GM19035 (cell line): ENCODE measurements at regions not wholly inside any gene's neighbourhood (a gene's known extent, or its start where the extent isn't known, plus 50 kb on each side); places are given as distances from the start of the nearest gene placed in this dataset.
"Not testable (repeated sequence)": the region's sequence is repeated elsewhere in the genome, so short reads cannot be mapped to it uniquely, and the experiment has no call there.

ENCODE experiments used
- ATAC-seq: cut with Tn5 transposase; IDR thresholded peaks from one replicate; pipeline ENCODE4 v1.9.1; 2021; ENCODE audit not compliant: unreplicated experiment

DNA sequence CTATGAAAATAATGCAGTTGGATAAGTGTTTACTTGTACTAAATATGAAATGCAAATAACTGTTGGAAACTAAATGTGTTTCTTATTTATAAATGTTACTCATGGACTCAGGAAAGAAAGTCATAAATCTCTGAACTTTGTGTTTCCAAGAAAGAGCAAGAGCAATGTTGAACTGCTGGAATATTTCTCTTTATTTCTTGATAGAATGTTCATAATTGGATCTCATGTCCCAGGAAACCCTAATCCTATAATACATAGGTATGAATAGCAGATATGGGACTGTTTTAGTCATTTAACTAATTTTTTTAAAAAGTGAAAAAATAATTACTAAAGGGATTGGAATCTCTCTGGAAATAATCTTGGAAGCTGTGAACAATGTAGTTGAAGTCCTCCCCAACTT is 245.0 kb upstream of the ACTBL2 start:
- no peak for ATAC-seq

GRCh38 chr5:57725658-57726504 is 243.3 kb upstream of the ACTBL2 start:
- no peak for ATAC-seq

GRCh38 chr5:57724836-57725235 is 242.2 kb upstream of the ACTBL2 start:
- ATAC-seq = no peak

DNA sequence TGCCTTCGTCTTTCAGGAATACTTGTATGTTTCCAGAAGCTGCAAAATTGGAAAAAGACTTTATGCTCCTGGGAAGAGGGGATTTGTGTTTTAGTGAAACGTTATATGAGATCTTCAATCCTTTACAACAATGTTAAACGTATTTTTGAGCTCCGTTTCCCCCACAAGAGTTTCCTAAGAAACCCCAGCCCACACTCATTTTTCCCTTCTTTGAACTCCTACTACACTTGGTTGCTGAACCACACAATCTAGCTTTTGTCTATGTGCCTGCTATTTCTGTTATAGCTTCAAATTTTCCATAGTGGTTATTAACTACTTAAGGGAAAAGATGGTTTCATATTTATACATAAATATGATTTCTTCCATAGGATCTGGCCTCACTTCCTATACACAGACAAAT is 238.6 kb upstream of the ACTBL2 start:
- no peak for ATAC-seq

- no peak for ATAC-seq
These were observed 238.0 kb upstream of the ACTBL2 start for GRCh38 chr5:57720656-57721055.

- no peak for ATAC-seq
These were observed 236.6 kb upstream of the ACTBL2 start for GRCh38 chr5:57719216-57719615.

GRCh38 chr5:57718155-57718554 is 235.5 kb upstream of the ACTBL2 start:
- no peak for ATAC-seq

DNA sequence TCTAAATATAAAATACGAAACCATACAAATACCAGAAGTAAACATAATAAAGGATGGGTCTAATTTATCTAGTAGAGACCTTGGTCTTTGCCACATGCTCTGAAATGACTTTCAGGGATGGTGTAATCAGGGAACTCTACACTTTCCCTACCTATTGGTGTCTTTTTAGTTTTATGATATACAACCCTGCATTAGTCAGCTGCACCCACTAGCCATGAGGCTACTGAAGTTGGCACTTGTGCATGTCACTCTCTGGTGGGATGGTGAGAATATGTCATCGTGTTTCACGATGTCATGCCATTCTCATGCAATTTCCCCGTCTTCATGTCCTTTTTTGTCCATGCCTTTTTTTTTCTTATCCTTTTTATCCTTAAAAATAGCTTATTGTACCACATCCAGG is 234.9 kb upstream of the ACTBL2 start:
- no peak for ATAC-seq

DNA sequence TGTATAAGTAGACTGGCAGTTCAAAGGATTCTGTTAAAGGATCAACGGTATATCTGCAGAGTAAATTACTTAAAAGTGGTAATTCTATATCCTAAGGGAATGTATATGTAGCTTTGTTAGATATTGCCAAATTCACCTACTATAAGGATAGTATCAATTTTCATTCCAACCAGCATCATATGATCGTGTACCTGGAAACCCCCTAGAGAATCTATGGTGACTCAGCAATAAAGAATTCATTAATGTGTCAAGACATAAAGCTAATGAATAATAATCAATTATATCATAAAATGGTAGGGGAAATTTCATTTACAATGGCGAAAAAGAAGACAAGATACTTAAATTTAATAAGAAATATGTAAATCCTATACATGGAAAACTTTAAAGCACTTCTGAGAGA is 234.1 kb upstream of the ACTBL2 start:
- no peak for ATAC-seq

DNA sequence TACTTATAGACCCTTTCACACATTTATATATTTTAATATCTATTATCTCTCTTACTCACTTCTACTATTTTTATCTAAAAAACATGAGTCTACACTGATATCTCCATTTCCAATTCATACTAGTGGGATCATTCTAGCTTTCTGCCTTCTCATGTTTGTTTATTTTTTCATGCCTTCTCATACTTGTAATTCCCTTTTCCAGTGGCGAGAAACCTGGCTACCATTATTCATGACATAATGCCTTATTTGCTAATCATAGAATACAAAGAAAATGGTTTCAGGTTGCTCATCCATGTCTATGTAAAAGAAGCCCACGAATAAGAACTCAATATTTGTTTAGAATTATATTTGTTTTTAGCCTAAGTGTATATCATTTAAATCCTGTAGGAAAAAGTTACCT is 232.7 kb upstream of the ACTBL2 start:
- ATAC-seq = no peak

DNA sequence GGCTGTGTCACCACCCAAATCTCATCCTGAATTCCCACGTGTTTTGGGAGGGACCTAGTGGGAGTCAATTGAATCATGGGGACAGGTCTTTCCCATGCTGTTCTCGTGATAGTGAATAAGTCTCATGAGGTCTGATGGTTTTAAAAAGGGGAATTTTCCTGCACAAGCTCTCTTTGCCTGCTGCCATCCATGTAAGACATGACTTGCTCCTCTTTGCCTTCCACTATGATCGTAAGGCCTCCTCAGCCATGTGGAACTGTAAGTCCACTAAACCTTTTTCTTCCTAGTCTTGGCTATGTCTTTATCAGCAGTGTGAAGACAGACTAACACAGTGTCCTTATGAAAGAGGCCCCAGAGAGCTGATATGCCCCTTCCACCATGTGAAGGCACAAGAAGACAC is 230.9 kb upstream of the ACTBL2 start:
- ATAC-seq = not testable (repeated sequence)

- ATAC-seq = no peak
These were observed 229.3 kb upstream of the ACTBL2 start for GRCh38 chr5:57711946-57712345.

DNA sequence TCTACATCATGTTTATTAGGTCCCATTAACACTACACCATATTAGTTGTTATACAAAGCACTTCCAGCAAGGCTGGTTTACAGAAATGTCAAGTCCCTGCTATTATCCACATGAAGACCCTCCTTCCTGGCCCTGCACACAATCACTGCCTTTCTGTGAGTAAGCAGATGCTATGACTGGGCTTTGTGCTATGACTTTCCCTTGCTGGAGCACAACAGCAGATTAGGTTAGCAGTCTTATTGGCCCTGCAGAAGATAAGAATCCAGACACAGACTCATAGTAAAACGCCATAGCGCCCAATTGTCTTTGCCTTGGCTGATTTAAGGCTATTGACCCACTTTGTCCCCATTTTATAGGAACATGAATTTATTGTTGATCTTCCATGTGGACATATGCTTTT is 228.9 kb upstream of the ACTBL2 start:
- ATAC-seq = no peak

DNA sequence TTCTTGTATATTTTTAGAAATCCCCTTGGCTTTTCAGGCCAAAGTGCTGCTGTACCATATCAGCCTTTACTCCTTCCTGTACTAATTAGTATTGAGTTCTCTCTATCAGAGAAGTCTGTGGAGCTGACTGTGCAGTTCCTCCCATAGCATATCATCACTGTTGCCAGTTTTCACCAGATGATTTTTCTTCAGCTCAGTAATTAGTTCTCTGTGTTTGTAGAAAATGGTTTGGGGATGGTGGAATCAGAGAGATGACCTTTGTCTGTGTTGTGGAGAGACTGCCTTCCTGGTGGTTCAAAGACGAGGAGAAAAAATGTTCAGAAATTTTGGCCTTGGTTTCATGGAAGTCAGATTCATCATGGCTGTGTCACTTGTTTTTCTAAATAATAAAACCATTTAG is 227.5 kb upstream of the ACTBL2 start:
- no peak for ATAC-seq

GRCh38 chr5:57705769-57706168 is 223.2 kb upstream of the ACTBL2 start:
- no peak for ATAC-seq

GRCh38 chr5:57703721-57704120 is 221.1 kb upstream of the ACTBL2 start:
- no peak for ATAC-seq

DNA sequence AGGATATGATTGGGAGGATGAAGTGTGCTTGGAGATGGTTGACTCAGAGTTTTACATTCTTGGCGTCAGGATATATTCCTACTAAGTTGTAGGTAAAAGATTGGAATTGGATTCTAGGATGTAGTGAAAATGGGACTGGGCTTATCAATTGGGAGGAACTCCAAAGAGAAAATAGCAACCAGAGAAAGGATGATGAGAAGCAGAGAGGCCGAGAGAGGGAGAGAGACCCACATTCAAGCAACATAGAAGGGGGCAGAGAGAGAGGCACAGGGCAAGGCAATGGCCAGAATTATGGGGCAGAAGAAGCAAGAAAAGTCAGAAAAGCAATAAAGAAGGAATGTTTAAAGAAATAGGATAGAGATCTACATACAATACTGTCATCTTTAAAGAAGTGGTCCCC is 217.9 kb upstream of the ACTBL2 start:
- no peak for ATAC-seq

DNA sequence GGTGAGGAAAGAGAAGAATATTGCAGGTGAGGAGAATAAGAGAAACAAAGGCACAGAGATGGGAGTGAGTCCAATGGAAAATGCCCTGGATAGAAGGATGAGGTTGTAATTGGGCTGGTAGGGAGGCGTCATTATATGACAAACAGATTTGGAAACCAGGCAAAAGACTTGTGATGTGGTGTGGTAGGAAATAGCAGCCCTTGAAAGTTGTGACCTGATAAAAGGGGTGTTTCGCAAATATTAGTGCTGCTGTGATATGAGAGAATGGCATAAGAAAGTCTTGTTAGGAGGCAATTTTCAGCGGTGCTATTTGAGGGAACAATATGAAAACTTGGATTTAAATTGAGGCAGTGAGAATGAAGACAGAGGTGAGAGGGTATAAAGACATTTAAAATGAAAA is 217.5 kb upstream of the ACTBL2 start:
- ATAC-seq = no peak

DNA sequence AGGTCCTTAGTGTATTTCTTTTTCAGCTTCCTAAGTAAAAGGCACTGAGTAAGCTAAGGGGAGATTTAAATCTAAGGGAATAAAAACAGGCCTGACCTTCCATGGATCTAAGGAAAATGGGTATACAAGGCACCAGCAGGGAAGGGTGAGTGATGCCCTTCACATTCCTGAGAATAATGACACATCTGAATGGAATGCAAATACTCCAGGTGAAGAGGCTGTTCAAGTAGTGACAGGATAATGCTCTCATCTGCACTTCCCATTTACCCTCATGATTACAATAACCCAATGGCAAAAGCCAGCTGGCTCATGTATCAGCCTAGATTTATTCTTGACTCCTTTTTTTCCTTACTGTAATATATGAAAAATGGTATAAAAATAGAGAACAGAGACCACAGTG is 216.2 kb upstream of the ACTBL2 start:
- no peak for ATAC-seq

GRCh38 chr5:57698086-57698485 is 215.5 kb upstream of the ACTBL2 start:
- ATAC-seq = no peak

DNA sequence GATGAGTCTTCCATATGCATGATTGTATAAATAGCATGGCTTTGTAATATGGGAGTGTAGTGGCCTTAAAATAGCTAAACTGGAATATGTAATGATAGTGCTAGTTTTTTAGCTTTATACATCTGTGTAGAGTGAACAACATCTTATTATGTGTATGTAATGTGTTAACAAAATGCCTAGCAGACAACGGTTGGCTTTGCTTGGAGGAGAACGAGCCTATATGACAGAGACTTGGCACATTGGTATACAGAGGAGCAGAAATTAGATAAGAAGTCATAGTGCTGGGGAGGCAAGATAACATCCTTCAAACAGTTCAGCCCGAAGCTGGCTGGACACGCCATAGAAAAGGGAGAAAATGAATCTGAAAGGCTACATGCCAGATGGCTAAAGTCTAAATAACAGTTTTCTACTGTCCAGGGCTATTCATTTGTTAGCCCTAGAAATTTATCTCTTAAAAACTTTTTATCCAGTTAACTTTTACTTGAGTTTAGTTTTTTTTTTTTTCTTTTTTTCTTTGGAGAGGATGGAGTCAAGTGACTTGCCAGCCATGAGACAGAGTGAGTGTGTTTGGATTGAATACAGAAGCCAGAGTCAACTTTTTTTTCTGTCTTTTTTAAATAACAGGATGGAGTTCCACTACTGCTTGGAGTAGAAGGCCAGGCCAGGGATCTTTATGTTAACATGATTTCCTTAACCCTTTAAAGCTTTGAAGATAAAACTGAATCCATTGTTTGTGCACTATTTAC is 214.4 kb upstream of the ACTBL2 start:
- ATAC-seq = no peak

DNA sequence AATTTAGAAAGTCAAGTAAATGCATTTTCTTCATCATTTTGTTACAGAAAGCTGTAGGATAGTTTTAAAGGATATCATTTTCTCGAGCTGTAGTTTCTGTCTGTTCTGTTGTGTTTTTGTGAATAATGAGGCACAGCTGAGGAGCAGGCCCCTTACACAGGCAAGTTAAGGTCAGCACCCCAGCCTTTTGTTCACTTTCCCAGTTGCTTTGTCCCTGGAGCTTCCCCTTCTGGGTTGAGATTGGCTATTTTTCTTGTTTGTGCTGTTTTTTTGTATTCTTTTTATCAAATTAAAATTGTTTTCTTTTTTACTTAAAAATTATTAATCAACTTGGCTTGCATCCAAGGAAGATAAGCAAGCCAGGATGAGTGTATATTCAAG is 213.8 kb upstream of the ACTBL2 start:
- ATAC-seq = no peak
